ENCODE measurements at regions not wholly inside any gene's neighbourhood (a gene's known extent, or its start where the extent isn't known, plus 50 kb on each side); places are given as distances from the start of the nearest gene placed in this dataset.

DNA sequence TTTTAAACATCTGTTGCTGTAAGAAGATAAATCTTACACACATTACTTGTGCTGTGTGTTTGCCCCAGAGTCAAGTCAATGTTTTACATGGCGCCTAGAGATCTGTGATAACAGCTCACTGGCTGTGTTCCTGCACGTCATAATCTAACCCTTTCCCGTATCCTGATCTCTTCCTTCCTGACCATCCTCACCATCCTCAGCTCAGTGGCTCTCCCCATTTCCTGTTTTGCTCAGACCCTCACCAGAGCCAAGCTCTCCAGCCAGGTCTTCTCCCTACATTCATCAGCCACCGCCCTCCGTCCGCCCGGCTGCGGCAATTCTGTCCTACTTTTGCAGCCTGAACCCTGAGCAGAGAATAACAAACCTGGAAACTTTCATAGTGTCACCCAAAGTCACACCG is 824.7 kb downstream of the USP25 start:
- H3K9me3 Mint-ChIP-seq: peaks cover 29% of the 10 kb centered on the region
- no peak overlapping the region for H3K27ac Mint-ChIP-seq
- no peak for DNase-seq (ENCODE audit: low spot score)
- no peaks in the 10 kb centered on the region for H3K4me1 Mint-ChIP-seq (ENCODE audit: low read depth)
- no peaks in the 10 kb centered on the region for H3K36me3 Mint-ChIP-seq (ENCODE audit: low read depth)
- H3K4me3 Mint-ChIP-seq: no peak overlapping the region
- no peaks in the 10 kb centered on the region for H3K27me3 Mint-ChIP-seq (ENCODE audit: low read depth)

DNA sequence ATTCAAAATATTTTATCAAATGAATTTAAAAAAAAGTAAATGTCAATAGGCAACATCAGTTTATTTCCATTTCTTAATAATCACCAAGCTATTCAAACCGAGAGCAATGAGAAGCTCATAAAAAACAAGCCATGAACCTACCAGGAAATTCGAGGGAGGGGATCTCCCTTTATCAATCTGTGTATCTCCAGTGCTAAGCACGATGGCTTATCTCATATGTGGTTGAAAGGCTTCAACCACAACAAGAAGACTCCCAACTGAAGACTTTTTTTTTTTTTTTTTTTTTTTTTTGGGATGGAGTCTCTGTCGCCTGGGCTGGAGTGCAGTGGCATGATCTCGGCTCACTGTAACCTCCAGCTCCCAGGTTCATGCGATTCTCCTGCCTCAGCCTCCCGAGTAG is 833.3 kb downstream of the USP25 start:
- no peaks in the 10 kb centered on the region for H3K36me3 Mint-ChIP-seq (ENCODE audit: low read depth)

DNA sequence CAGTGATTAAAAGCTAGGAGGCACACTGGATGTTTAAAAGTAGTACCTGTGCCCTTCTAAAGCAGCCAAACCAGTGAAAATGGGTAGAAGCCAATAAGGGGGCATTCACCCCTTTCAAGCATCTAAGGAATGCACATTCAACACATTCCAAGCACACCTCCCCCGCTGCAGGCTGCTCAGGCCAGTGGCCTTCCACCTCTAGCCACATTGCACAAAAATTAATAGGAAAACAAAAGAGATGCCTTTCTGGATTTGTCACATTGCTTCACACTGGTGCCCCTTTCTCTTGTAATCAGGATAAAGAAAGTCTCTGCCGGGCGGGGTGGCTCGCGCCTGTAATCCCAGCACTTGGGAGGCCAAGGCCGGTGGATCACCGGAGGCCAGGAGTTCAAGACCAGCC is 834.0 kb downstream of the USP25 start:
- no peak overlapping the region for H3K4me3 Mint-ChIP-seq
- no peaks in the 10 kb centered on the region for H3K27me3 Mint-ChIP-seq (ENCODE audit: low read depth)
- no peak for DNase-seq (ENCODE audit: low spot score)
- peaks cover 13% of the 10 kb centered on the region for H3K9me3 Mint-ChIP-seq
- H3K4me1 Mint-ChIP-seq (ENCODE audit: low read depth): no peaks in the 10 kb centered on the region
- H3K36me3 Mint-ChIP-seq (ENCODE audit: low read depth): no peaks in the 10 kb centered on the region
- no peak overlapping the region for H3K27ac Mint-ChIP-seq

More for the DNA sequence above, 833.3 kb downstream of the USP25 start:
- Mint-ChIP-seq H3K27me3 (ENCODE audit: low read depth) (no peaks in the 10 kb centered on the region), H3K27ac (no peak overlapping the region), H3K4me1 (ENCODE audit: low read depth) (no peaks in the 10 kb centered on the region), H3K9me3 (peaks cover 10% of the 10 kb centered on the region), H3K4me3 (no peak overlapping the region)
- no peak for DNase-seq (ENCODE audit: low spot score)

DNA sequence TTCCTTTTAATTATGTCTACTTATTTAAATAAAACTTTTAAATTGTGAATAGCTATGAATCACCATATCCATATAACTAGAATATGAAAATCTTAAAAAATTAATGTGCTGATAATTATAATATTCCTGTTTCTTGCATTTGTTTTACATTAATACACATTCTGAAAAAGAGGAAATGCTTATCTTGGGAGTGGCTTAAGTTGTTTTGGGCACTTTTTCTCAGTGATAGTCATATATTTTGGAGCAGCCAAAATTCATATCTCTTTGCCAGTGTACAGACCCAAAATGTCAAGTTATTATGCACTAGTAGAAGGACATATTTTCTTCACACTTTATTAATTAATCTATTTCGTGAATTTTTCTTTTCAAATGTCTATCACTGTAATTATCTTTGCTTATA is 838.5 kb downstream of the USP25 start:
- no peaks in the 10 kb centered on the region for H3K4me1 Mint-ChIP-seq (ENCODE audit: low read depth)
- no peak for DNase-seq (ENCODE audit: low spot score)
- peaks cover 8% of the 10 kb centered on the region for H3K9me3 Mint-ChIP-seq
- no peaks in the 10 kb centered on the region for H3K36me3 Mint-ChIP-seq (ENCODE audit: low read depth)
- H3K27ac Mint-ChIP-seq: no peak overlapping the region
- no peaks in the 10 kb centered on the region for H3K27me3 Mint-ChIP-seq (ENCODE audit: low read depth)
- no peak overlapping the region for H3K4me3 Mint-ChIP-seq

DNA sequence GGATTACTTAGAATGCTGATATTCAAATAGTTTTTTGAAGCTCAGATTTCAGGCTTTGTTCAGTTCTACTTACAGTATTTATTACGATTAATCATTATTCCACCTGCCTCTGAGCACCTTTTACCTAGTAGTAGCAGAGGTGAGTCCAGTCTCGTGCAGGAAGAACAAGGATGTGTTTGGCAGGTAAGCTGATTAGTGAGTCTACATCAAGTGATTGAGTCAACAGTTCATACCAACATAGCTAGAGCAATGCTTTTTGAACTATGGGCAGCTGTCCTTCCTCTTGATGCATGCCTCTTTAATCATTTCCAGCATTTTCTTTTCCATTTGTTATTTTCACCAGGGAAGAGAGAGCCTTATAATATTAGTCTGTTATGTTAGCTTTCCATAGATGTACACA is 838.9 kb downstream of the USP25 start:
- Mint-ChIP-seq H3K4me3 (no peak overlapping the region), H3K27me3 (ENCODE audit: low read depth) (no peaks in the 10 kb centered on the region), H3K9me3 (peaks cover 8% of the 10 kb centered on the region), H3K27ac (no peak overlapping the region), H3K4me1 (ENCODE audit: low read depth) (no peaks in the 10 kb centered on the region), H3K36me3 (ENCODE audit: low read depth) (no peaks in the 10 kb centered on the region)
- no peak for DNase-seq (ENCODE audit: low spot score)

DNA sequence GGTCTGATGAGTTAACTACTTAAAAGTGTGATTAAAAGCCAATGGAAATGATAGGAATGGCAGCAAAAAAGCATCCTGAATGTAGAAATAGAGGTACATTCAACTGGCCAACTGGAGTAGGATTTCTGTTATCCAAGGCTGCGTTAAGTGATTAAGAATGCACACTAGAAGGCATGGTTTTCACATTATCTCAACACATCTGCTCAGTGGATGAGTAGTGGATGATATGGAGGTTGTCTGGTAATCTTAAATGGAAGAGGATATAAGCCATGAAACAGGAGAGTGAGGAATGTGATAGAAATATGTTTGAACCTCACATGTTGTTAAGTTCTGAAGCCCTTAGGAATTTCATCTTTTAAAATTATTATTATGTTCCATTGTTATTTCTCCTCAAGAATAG is 839.9 kb downstream of the USP25 start:
- no peak overlapping the region for H3K4me3 Mint-ChIP-seq
- no peaks in the 10 kb centered on the region for H3K4me1 Mint-ChIP-seq (ENCODE audit: low read depth)
- no peaks in the 10 kb centered on the region for H3K27me3 Mint-ChIP-seq (ENCODE audit: low read depth)
- DNase-seq (ENCODE audit: low spot score): no peak
- no peak overlapping the region for H3K27ac Mint-ChIP-seq
- H3K36me3 Mint-ChIP-seq (ENCODE audit: low read depth): no peaks in the 10 kb centered on the region
- H3K9me3 Mint-ChIP-seq: peaks cover 8% of the 10 kb centered on the region

DNA sequence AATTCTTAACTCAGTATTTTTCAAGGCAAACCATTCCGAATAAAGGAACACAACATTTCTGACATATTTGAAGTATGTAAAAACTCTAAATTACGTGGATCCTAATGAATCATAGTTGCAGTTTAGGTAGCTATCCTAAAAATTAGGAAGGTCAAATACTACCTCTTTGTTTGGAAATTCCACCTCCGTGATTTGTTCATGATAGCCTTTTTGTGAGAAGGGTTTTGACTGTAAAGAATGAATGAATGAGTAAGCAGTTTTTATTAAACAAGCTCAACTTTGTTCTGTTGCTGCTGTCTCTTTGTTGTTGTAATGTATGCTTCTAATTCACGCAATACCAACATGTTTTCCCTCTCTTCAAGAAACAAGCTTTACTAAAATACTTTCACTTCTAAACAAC is 840.4 kb downstream of the USP25 start:
- Mint-ChIP-seq H3K27me3 (ENCODE audit: low read depth) (no peaks in the 10 kb centered on the region), H3K9me3 (peaks cover 8% of the 10 kb centered on the region), H3K4me3 (no peak overlapping the region), H3K36me3 (ENCODE audit: low read depth) (no peaks in the 10 kb centered on the region), H3K4me1 (ENCODE audit: low read depth) (no peaks in the 10 kb centered on the region), H3K27ac (no peak overlapping the region)
- DNase-seq (ENCODE audit: low spot score): no peak

DNA sequence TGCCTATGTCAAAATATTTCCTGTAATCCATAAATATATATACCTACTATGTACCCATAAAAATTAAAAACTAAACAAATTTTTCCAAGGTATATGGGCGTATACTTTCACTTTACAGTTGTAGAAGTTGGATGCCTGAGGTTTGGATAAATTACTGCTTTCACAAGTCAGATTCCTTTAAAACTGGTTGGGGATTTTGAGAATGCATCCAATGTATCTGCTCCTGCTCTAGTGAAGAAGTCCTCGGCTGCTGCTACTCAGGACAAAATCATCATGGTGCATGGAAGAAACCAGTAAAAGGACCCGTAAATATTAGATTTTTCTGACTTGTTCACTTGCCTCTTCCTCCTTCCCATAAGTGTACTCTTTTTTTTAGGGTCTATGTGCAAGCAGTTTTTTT is 841.1 kb downstream of the USP25 start:
- DNase-seq (ENCODE audit: low spot score): no peak
- H3K4me3 Mint-ChIP-seq: no peak overlapping the region
- no peaks in the 10 kb centered on the region for H3K4me1 Mint-ChIP-seq (ENCODE audit: low read depth)
- H3K9me3 Mint-ChIP-seq: peaks cover 8% of the 10 kb centered on the region
- no peaks in the 10 kb centered on the region for H3K27me3 Mint-ChIP-seq (ENCODE audit: low read depth)
- no peak overlapping the region for H3K27ac Mint-ChIP-seq
- H3K36me3 Mint-ChIP-seq (ENCODE audit: low read depth): no peaks in the 10 kb centered on the region

DNA sequence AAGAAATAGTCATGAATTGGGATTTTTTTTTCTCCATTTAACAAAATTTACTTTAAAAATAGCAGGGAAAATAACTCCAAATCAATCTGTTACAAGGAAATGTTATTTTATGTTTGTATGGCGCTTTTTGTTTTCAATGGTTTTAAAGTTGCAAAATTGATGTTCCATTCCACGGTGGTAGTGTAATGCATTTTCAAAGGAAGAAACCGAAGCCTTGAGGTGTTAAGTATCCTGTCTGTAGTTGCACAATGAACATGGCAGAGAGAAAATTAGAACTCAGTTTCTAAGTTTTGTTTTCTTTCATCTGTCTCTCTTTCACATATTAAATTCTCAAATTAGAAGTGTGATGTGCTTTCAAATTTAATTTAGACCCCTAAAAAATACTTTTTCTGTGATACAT is 841.8 kb downstream of the USP25 start:
- no peaks in the 10 kb centered on the region for H3K4me1 Mint-ChIP-seq (ENCODE audit: low read depth)

DNA sequence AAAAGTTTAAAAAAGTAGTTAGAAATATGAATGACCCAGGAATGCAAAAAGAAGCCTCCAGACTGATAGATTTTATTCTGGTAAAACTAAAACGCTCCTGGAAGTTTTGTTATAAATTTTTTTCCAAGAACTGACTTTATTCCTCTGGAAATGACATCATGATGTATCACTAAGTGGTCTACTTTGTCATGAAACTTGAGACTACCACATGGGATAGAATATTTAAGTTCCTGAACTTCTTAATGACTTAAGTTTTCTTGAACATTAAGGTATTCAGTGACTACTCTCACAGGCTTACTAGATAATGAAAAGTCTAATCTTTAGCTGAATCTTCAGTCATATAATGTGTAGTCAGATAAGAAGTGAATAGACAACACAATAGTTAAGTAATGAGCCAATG is 842.2 kb downstream of the USP25 start:
- no peaks in the 10 kb centered on the region for H3K4me1 Mint-ChIP-seq (ENCODE audit: low read depth)
- no peaks in the 10 kb centered on the region for H3K27me3 Mint-ChIP-seq (ENCODE audit: low read depth)
- no peak overlapping the region for H3K27ac Mint-ChIP-seq
- no peaks in the 10 kb centered on the region for H3K36me3 Mint-ChIP-seq (ENCODE audit: low read depth)
- DNase-seq (ENCODE audit: low spot score): no peak
- H3K4me3 Mint-ChIP-seq: no peak overlapping the region
- peaks cover 12% of the 10 kb centered on the region for H3K9me3 Mint-ChIP-seq

More for the DNA sequence above, 841.8 kb downstream of the USP25 start:
- Mint-ChIP-seq H3K9me3 (peaks cover 12% of the 10 kb centered on the region), H3K36me3 (ENCODE audit: low read depth) (no peaks in the 10 kb centered on the region), H3K4me3 (no peak overlapping the region), H3K27ac (no peak overlapping the region), H3K27me3 (ENCODE audit: low read depth) (no peaks in the 10 kb centered on the region)
- no peak for DNase-seq (ENCODE audit: low spot score)

DNA sequence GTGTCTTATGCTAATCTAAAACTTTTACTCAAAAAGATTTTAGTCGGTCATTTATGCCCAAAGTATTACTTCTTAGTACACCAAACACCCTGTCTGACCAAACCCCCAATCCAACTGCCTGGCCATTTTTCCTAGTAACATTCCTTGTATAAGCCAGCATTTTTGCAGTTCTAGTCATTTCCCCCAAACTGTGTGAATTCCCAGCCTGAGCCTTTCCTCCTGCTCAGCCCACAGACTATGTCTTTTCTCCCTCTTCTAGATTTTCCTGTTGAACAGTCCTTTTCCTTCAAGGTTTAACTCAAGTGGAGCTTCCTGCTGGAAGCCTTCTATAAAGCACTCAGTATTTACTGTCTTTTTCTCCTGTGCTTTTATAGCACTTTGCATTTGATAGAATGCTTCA is 843.8 kb downstream of the USP25 start:
- Mint-ChIP-seq H3K36me3 (ENCODE audit: low read depth) (no peaks in the 10 kb centered on the region), H3K9me3 (peaks cover 11% of the 10 kb centered on the region), H3K27me3 (ENCODE audit: low read depth) (no peaks in the 10 kb centered on the region), H3K4me3 (no peak overlapping the region), H3K4me1 (ENCODE audit: low read depth) (no peaks in the 10 kb centered on the region), H3K27ac (no peak overlapping the region)
- DNase-seq (ENCODE audit: low spot score): no peak

DNA sequence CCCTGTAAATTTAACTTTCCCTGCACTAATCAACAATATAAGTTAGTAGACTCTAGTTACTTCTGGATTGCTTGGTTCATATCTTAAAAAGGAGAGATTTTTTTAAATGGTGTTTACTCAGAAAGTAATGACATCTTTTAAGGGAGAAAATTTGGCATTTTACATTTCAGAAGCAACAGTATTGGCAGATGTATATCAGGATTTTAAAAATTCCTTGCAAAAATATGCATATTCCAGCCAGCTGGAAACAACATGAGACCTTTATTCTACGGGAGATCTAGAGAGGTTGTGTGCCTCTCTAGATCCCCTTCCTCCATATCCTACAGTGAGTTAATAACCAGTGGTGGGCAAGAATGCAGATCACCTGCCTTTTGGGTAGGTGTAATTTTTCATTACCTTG is 848.2 kb downstream of the USP25 start:
- Mint-ChIP-seq H3K4me3 (no peak overlapping the region), H3K27ac (no peak overlapping the region), H3K4me1 (ENCODE audit: low read depth) (no peaks in the 10 kb centered on the region), H3K27me3 (ENCODE audit: low read depth) (no peaks in the 10 kb centered on the region), H3K36me3 (ENCODE audit: low read depth) (no peaks in the 10 kb centered on the region), H3K9me3 (peaks cover 4% of the 10 kb centered on the region)
- no peak for DNase-seq (ENCODE audit: low spot score)

DNA sequence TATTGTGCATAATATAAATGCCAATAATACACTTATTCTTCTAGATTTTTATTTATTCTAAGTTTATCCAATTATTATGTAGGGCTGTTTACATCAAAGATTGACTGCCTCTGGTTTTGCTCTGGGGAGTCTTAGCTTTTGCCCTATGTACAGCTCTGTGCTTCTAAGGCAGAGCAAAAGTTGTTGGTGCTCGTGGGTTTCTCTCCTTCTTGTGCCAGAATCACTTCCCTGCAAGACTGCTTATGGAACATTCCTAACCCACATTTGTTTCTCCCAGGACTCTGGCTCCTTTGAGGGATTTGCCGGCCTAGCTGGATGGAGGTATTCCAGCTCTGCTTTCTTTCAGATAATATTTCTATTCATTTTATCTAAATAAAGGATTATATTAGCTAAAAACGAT is 849.1 kb downstream of the USP25 start:
- no peak for DNase-seq (ENCODE audit: low spot score)
- no peaks in the 10 kb centered on the region for H3K4me1 Mint-ChIP-seq (ENCODE audit: low read depth)
- no peak overlapping the region for H3K4me3 Mint-ChIP-seq
- no peaks in the 10 kb centered on the region for H3K27me3 Mint-ChIP-seq (ENCODE audit: low read depth)
- no peaks in the 10 kb centered on the region for H3K36me3 Mint-ChIP-seq (ENCODE audit: low read depth)
- H3K9me3 Mint-ChIP-seq: peaks cover 8% of the 10 kb centered on the region
- no peak overlapping the region for H3K27ac Mint-ChIP-seq

DNA sequence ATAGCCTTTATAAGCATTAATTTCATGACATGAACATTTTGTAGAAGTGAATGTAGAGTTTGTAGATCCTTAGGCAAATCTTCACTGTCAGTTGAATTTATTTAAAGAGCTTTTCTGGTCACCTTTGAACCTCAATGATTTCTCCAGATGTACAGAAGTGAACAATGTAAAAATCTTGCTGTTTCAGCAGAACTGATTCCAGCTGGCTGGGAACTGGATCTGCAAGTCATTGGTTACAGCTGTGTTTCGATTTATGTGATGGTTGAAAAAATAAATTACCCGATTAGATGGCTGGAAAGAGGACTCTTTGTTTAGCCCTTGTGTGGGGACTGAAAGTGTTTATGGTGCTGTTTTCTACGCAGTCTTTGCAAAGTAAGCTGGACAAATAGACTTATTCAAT is 849.8 kb downstream of the USP25 start:
- no peaks in the 10 kb centered on the region for H3K4me1 Mint-ChIP-seq (ENCODE audit: low read depth)
- no peak overlapping the region for H3K4me3 Mint-ChIP-seq
- H3K27ac Mint-ChIP-seq: no peak overlapping the region

DNA sequence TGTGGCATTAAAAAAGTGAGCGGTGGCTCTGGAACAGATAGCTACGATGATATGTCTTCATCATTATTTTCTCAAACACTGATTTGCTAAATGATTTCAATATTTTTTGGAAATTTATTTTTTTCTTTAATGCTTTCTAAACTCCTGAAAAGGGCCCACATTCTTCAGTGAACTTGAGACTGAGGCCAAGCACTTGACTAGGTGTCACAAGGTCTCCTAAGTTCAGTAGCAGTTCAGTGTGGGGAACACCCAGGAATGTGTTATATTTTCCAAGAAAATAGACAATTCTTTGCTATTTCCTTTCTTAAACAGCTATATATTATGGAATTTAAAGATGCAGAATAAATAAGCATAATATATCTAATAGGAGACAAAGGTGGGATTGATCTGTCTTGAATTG is 850.9 kb downstream of the USP25 start:
- Mint-ChIP-seq H3K4me3 (no peak overlapping the region), H3K27me3 (ENCODE audit: low read depth) (no peaks in the 10 kb centered on the region), H3K27ac (no peak overlapping the region), H3K9me3 (peaks cover 8% of the 10 kb centered on the region), H3K4me1 (ENCODE audit: low read depth) (no peaks in the 10 kb centered on the region), H3K36me3 (ENCODE audit: low read depth) (no peaks in the 10 kb centered on the region)
- no peak for DNase-seq (ENCODE audit: low spot score)

More for the DNA sequence above, 849.8 kb downstream of the USP25 start:
- Mint-ChIP-seq H3K9me3 (peaks cover 8% of the 10 kb centered on the region), H3K27me3 (ENCODE audit: low read depth) (no peaks in the 10 kb centered on the region), H3K36me3 (ENCODE audit: low read depth) (no peaks in the 10 kb centered on the region)
- no peak for DNase-seq (ENCODE audit: low spot score)
